ENCODE measurements at regions not wholly inside any gene's neighbourhood (a gene's known extent, or its start where the extent isn't known, plus 50 kb on each side); places are given as distances from the start of the nearest gene placed in this dataset.

- TF ChIP-seq ZNF274 (IDR thresholded peaks at IDR 0.05; ENCODE audit: low read depth, low read length) (no peak), YY1 (IDR thresholded peaks at IDR 0.05; ENCODE audit: insufficient read depth, insufficient read length) (no peak), SUZ12 (IDR thresholded peaks at IDR 0.05; ENCODE audit: extremely low read depth, insufficient read depth, insufficient read length) (no peak)
Observed at GRCh38 chr4:124529131-124529530, 183.4 kb downstream of the ANKRD50 start.

Data from NT2/D1 (cell line).